ENCODE measurements at regions not wholly inside any gene's neighbourhood (a gene's known extent, or its start where the extent isn't known, plus 50 kb on each side); places are given as distances from the start of the nearest gene placed in this dataset.
A peak's percentile ranks its signal among the peaks of the same experiment; 100 is the strongest.

DNA sequence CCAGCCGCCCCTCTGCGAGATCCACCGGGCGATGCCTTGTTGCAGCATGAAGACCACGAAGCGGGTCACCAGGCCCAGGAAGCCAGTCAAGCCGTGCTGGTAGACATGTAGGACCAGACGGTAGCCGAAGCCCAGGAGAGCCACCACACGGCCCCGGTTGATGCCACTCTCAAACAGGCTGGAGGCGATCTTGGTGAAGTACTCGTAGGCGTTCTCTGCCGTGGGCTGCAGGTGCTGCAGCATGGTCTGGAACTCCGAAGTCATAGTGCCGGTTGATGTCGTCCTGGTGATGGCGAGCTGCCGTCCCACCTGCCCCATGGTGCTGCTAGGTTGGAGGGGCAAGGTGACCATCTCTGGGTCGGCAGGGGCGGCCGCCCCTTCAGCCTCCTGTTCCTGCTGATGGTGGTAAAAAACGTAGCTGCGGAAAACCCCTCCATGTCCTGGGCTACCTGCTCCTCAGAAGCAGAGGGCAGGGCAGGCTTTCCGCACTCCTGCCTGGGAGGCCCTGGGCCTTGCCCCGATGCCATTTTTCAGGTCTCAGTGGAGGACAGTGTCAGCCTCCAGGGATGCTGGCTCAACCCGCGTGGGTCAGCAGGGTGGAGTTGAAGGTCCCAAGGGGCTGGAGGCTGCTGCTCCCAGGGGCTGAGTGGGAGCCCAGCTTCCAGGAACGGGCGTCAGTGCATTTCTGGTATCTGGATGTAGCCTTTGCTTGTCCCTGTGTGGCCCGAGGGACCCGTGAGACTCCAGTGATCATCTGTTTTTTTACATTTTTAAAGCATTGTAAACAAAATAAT, 98.7 kb downstream of the ADAMTS15 start:
- no peak for ATAC-seq

GRCh38 chr11:130547761-130548490, 99.5 kb downstream of the ADAMTS15 start:
- ATAC-seq (no peak), DNase-seq (no peak)
- H3K36me3 ChIP-seq: no peaks in the 10 kb centered on the region
- intact Hi-C loops (cut with DNase I; ENCODE audit: low total_unique reads) (no loop called here), in situ Hi-C loops (cut with MboI; ENCODE audit: low sequenced_read_pairs in 4 of 4) (no loop called here)
- TF ChIP-seq POLR2A (IDR thresholded peaks at IDR 0.05): no peak
- TF ChIP-seq, protein P1, sequence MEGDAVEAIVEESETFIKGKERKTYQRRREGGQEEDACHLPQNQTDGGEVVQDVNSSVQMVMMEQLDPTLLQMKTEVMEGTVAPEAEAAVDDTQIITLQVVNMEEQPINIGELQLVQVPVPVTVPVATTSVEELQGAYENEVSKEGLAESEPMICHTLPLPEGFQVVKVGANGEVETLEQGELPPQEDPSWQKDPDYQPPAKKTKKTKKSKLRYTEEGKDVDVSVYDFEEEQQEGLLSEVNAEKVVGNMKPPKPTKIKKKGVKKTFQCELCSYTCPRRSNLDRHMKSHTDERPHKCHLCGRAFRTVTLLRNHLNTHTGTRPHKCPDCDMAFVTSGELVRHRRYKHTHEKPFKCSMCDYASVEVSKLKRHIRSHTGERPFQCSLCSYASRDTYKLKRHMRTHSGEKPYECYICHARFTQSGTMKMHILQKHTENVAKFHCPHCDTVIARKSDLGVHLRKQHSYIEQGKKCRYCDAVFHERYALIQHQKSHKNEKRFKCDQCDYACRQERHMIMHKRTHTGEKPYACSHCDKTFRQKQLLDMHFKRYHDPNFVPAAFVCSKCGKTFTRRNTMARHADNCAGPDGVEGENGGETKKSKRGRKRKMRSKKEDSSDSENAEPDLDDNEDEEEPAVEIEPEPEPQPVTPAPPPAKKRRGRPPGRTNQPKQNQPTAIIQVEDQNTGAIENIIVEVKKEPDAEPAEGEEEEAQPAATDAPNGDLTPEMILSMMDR (IDR thresholded peaks at IDR 0.05 in 4 of 5, conservative IDR thresholded peaks at IDR 0.05 in 1 of 5): no peak
- no peaks in the 10 kb centered on the region for H3K9me3 ChIP-seq
- H3K4me1 ChIP-seq: peaks cover 13 to 15% of the 10 kb centered on the region in 2 donors
- no peak overlapping the region for H3K27ac ChIP-seq
- no peak overlapping the region for H3K4me3 ChIP-seq
- H3K27me3 ChIP-seq: no peaks in the 10 kb centered on the region

More for the DNA sequence above, 98.7 kb downstream of the ADAMTS15 start:
- TF ChIP-seq, protein P1 (IDR thresholded peaks at IDR 0.05 in 4 of 5, conservative IDR thresholded peaks at IDR 0.05 in 1 of 5): no peak
- no peak for TF ChIP-seq POLR2A (IDR thresholded peaks at IDR 0.05)
- in situ Hi-C loops (cut with MboI; ENCODE audit: low sequenced_read_pairs in 4 of 4): no loop called here
- Histone ChIP-seq H3K4me1 (peaks cover 13 to 15% of the 10 kb centered on the region in 2 donors), H3K27ac (no peak overlapping the region), H3K36me3 (no peaks in the 10 kb centered on the region), H3K9me3 (no peaks in the 10 kb centered on the region), H3K4me3 (no peak overlapping the region), H3K27me3 (no peaks in the 10 kb centered on the region)
- no peak for DNase-seq
- intact Hi-C loops (cut with DNase I; ENCODE audit: low total_unique reads): no loop called here

DNA sequence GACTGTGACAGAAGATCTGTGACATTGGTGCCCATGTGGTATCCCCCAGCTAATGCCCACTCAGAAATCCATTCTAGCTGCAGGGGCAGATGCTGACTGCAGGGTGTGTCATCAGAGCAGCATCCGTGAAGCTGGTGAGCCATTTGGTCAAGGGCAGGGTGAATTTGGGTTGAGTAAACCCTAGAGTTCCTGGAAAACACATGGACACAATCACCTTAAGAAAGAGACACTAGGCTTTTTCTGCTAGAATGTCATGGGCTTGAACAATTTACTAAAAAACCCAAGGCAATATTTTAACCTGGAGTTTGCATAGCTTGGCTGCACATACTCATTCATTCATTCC, 100.0 kb downstream of the ADAMTS15 start:
- DNase-seq (no peak), ATAC-seq (no peak)
- Histone ChIP-seq H3K4me3 (no peak overlapping the region), H3K27ac (no peak overlapping the region), H3K36me3 (no peaks in the 10 kb centered on the region), H3K4me1 (peaks cover 13 to 15% of the 10 kb centered on the region in 2 donors), H3K27me3 (no peaks in the 10 kb centered on the region), H3K9me3 (no peaks in the 10 kb centered on the region)
- in situ Hi-C loops (cut with MboI; ENCODE audit: low sequenced_read_pairs in 4 of 4): no loop called here
- intact Hi-C loops (cut with DNase I; ENCODE audit: low total_unique reads): no loop called here
- TF ChIP-seq, protein P1 (IDR thresholded peaks at IDR 0.05 in 4 of 5, conservative IDR thresholded peaks at IDR 0.05 in 1 of 5): no peak
- no peak for TF ChIP-seq POLR2A (IDR thresholded peaks at IDR 0.05)

DNA sequence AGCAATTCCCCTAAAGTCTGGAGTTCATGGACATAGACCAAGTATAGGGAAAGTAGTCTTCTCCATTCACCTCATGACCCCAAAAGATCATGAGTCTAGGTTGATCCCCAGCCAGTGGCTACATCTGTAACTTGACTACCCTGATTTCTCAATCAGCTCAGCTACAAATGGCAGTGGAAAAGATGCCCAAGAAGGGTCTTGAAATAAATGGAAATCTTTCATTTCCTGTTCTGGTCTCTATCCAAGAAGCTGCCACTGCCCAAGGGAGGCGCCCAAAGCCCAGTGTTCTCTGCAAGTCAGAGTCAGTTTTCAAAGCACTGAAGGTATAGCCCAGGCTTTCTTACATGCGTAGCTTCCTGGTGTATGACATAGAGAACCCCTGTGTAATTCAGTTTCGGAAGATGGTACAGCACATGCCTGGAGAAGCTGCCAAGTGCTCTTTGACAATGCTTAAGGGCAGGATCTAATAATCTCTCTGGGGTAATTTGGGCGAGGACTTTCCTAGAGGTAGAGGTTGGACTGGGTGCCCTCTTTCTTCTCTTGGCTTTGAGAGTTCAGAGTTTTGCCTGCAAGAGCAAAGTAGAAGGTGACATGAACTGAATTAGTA, 101.1 kb downstream of the ADAMTS15 start:
- TF ChIP-seq, protein P1 (IDR thresholded peaks at IDR 0.05 in 4 of 5, conservative IDR thresholded peaks at IDR 0.05 in 1 of 5): no peak
- Histone ChIP-seq H3K27me3 (no peaks in the 10 kb centered on the region), H3K36me3 (no peaks in the 10 kb centered on the region), H3K4me1 (peaks cover 13 to 15% of the 10 kb centered on the region in 2 donors), H3K27ac (peak overlapping the region in 3 of 4 donors; percentile 8 to 61 (median 46)), H3K9me3 (no peaks in the 10 kb centered on the region), H3K4me3 (no peak overlapping the region)
- DNase-seq (peak; percentile 17 to 34), ATAC-seq (peak; percentile 87 to 89)
- in situ Hi-C loops (cut with MboI; ENCODE audit: low sequenced_read_pairs in 4 of 4) (no loop called here), intact Hi-C loops (cut with DNase I; ENCODE audit: low total_unique reads) (no loop called here)

All from gastrocnemius medialis (tissue), 4 donors.